Caco-2 (cell line): ENCODE measurements at regions not wholly inside any gene's neighbourhood (a gene's known extent, or its start where the extent isn't known, plus 50 kb on each side); places are given as distances from the start of the nearest gene placed in this dataset.

ENCODE experiments used
- BruUV-seq: library from RNA; stranded (reverse); fragments of 400-500 nt; replicated peaks from 2 replicates; lab custom pipeline; 2021; lab: Mats Ljungman, UMichigan
- CTCF ChIA-PET: fragments of 300-600 bp; sonication (Branson Sonifier 250); formaldehyde crosslinking; loops from one replicate; lab custom pipeline; 2022; ENCODE audit warnings: antibody characterized with exemption; lab: Charles Lee
- POLR2A ChIA-PET: fragments of 300-600 bp; sonication (Branson Sonifier 250); formaldehyde crosslinking; loops from one replicate; lab custom pipeline; 2022; ENCODE audit warnings: antibody characterized with exemption; lab: Charles Lee
- DNase-seq, 2 experiments: peaks; one replicate each; pipeline versions ENCODE4 v3.0.0 to v3.0.0-alpha.2; 2020 to 2022
- H3K27me3 ChIP-seq: replicated peaks from 2 replicates; pipeline ENCODE4 v1.6.0; 2011; ENCODE audit warnings: low read length; ENCODE audit not compliant: control insufficient read depth, insufficient read depth
- H3K36me3 ChIP-seq: 2 replicates; pipeline ENCODE4 v1.5.1; 2011; ENCODE audit warnings: low read length; ENCODE audit not compliant: control insufficient read depth, insufficient read depth
- H3K4me1 ChIP-seq: fragments of 250-450 bp; sonication (Bioruptor Pico); 2 replicates; pipeline ENCODE4 v1.5.1; 2020; ENCODE audit warnings: mild to moderate bottlenecking
- H3K4me3 ChIP-seq: 2 replicates; pipeline ENCODE4 v1.5.1; 2011; ENCODE audit warnings: low read depth, mild to moderate bottlenecking, control low read depth, low read length
- H3K9me3 ChIP-seq: fragments of 250-450 bp; sonication (Bioruptor Pico); 2 replicates; pipeline ENCODE4 v1.5.1; 2020; ENCODE audit warnings: mild to moderate bottlenecking, moderate library complexity
- H3K27ac Mint-ChIP-seq: one replicate; pipeline ENCODE4 v1.8.0; 2022; ENCODE audit warnings: mixed read lengths; ENCODE audit not compliant: unreplicated experiment
- H3K27me3 Mint-ChIP-seq: one replicate; pipeline ENCODE4 v1.8.0; 2022; ENCODE audit warnings: mixed read lengths; ENCODE audit not compliant: insufficient read depth, unreplicated experiment
- H3K36me3 Mint-ChIP-seq: one replicate; pipeline ENCODE4 v1.8.0; 2022; ENCODE audit warnings: mild to moderate bottlenecking, mixed read lengths; ENCODE audit not compliant: insufficient read depth, unreplicated experiment
- H3K4me1 Mint-ChIP-seq: one replicate; pipeline ENCODE4 v1.8.0; 2022; ENCODE audit warnings: low read depth, mixed read lengths; ENCODE audit not compliant: unreplicated experiment
- H3K4me3 Mint-ChIP-seq: one replicate; pipeline ENCODE4 v1.8.0; 2022; ENCODE audit warnings: mild to moderate bottlenecking, moderate library complexity, mixed read lengths; ENCODE audit not compliant: unreplicated experiment
- H3K9me3 Mint-ChIP-seq: one replicate; pipeline ENCODE4 v1.8.0; 2022; ENCODE audit warnings: mixed read lengths; ENCODE audit not compliant: unreplicated experiment
- intact Hi-C: fragments of 100-400 bp; cut with micrococcal nuclease; formaldehyde crosslinking; loops from one replicate; pipeline ENCODE4 v1.10.0; 2022; ENCODE audit not compliant: unreplicated experiment
- TF ChIP-seq, protein P1 (sequence below), 2 experiments: fragments of 200-600 bp in 1 of 2; IDR thresholded peaks; 1 replicate in 1 of 2; 2 replicates in 1 of 2; pipeline versions ENCODE4 v1.5.1 to v1.8.0; 2011 to 2022; ENCODE audit warnings: antibody characterized with exemption in 1 of 2, control low read depth in 1 of 2, inconsistent platforms in 1 of 2, low read depth in 1 of 2, low read length in 1 of 2, mild to moderate bottlenecking in 1 of 2, moderate library complexity in 1 of 2; ENCODE audit not compliant: insufficient read depth in 1 of 2, severe bottlenecking in 1 of 2, unreplicated experiment in 1 of 2

DNA sequence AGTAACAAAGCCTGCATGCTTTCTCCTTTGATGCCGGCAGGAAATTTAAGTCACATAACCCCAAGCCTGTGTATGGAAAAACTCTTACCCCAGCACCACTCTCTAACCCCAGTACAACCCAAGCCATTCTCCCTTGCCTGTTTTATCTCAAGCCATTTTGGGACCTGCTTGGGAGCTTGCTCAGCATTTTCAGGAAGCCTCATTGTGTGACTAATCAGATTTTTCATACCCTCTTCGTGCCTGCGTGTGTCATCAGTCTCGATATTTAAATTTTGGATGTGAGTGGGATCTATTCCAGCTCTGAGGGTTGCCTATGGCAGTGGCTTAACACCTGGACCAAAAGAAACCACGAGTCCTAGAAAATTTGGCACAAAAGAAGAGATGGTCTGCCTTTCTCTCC lies 426.2 kb downstream of the SQOR start:
- no peak overlapping the region for H3K4me3 ChIP-seq
- Mint-ChIP-seq H3K36me3 (no peaks in the 10 kb centered on the region), H3K4me1 (no peaks in the 10 kb centered on the region), H3K4me3 (no peak overlapping the region), H3K27ac (no peak overlapping the region), H3K9me3 (no peaks in the 10 kb centered on the region), H3K27me3 (no peaks in the 10 kb centered on the region)
- TF ChIP-seq, protein P1, sequence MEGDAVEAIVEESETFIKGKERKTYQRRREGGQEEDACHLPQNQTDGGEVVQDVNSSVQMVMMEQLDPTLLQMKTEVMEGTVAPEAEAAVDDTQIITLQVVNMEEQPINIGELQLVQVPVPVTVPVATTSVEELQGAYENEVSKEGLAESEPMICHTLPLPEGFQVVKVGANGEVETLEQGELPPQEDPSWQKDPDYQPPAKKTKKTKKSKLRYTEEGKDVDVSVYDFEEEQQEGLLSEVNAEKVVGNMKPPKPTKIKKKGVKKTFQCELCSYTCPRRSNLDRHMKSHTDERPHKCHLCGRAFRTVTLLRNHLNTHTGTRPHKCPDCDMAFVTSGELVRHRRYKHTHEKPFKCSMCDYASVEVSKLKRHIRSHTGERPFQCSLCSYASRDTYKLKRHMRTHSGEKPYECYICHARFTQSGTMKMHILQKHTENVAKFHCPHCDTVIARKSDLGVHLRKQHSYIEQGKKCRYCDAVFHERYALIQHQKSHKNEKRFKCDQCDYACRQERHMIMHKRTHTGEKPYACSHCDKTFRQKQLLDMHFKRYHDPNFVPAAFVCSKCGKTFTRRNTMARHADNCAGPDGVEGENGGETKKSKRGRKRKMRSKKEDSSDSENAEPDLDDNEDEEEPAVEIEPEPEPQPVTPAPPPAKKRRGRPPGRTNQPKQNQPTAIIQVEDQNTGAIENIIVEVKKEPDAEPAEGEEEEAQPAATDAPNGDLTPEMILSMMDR (IDR thresholded peaks at IDR 0.05; ENCODE audit: insufficient read depth in 1 of 2, low read depth in 1 of 2, low read length in 1 of 2, severe bottlenecking in 1 of 2, unreplicated experiment in 1 of 2), result no peak
- no TSS peak for BruUV-seq
- no peaks in the 10 kb centered on the region for H3K27me3 ChIP-seq
- intact Hi-C loops, result no loop called here
- no peaks in the 10 kb centered on the region for H3K36me3 ChIP-seq
- no peak for DNase-seq
- CTCF ChIA-PET, result no interaction called here
- no peaks in the 10 kb centered on the region for H3K9me3 ChIP-seq
- no peaks in the 10 kb centered on the region for H3K4me1 ChIP-seq
- POLR2A ChIA-PET, result no interaction called here

DNA sequence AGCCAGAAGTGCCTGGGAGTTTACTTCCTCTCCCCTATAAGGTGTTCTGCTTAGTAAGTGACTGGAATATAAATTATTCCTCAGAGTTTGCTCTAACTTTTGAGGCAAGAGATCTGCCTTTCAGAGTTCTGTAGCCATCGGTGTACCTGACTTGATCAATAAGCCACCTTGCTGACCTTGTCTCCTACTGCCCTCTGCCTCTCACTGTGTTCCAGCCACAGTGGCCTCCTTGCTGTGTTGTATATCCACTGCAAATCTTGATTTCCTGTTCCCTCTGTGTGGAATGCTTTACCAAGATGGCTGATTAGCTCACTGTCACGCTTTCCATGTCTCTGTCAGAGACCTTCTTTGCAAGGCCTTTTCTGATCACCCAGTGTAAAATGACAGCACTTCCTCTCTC lies 442.4 kb downstream of the SQOR start:
- DNase-seq, result peak in 1 of 2 experiments; percentile 5
- Histone ChIP-seq H3K27me3 (no peaks in the 10 kb centered on the region), H3K36me3 (no peaks in the 10 kb centered on the region), H3K4me3 (no peak overlapping the region), H3K9me3 (no peaks in the 10 kb centered on the region), H3K4me1 (no peaks in the 10 kb centered on the region)
- intact Hi-C loops, result loop anchor here (1.0 to 2.0 kb wide), 2 partner anchors 282 to 372 kb away; no protein-coding TSS in a partner anchor
- TF ChIP-seq, protein P1 (IDR thresholded peaks at IDR 0.05; ENCODE audit: insufficient read depth in 1 of 2, low read depth in 1 of 2, low read length in 1 of 2, severe bottlenecking in 1 of 2, unreplicated experiment in 1 of 2), result peak in 1 of 2 experiments; percentile 42
- H3K4me1 Mint-ChIP-seq, result no peaks in the 10 kb centered on the region
- H3K27ac Mint-ChIP-seq, result no peak overlapping the region
- no peaks in the 10 kb centered on the region for H3K9me3 Mint-ChIP-seq
- H3K27me3 Mint-ChIP-seq, result peaks cover 3% of the 10 kb centered on the region
- H3K4me3 Mint-ChIP-seq, result no peak overlapping the region
- no peaks in the 10 kb centered on the region for H3K36me3 Mint-ChIP-seq
- ChIA-PET CTCF (no interaction called here), POLR2A (no interaction called here)
- BruUV-seq, result no TSS peak

DNA sequence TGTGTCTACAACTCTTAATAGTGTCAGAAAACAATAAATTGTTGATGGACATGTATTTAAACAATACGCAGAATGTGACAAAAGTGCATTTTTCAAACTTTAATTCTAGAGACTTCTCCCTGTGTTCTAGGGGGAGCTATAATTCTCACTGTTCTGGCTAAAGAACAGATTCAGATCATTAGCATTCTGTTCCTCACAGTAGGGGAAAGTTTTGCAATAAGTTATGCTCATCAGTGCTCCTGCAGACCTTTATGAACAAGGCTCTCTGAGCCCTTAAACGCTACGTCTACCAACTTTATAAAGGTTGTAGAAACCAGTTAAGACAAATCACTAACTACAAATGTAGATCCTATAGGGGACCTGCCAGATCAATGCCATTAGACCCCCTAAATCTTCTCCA lies 444.2 kb downstream of the SQOR start:
- no peaks in the 10 kb centered on the region for H3K9me3 Mint-ChIP-seq
- ChIA-PET CTCF (no interaction called here), POLR2A (no interaction called here)
- no peaks in the 10 kb centered on the region for H3K4me1 ChIP-seq
- H3K4me3 Mint-ChIP-seq, result no peak overlapping the region
- H3K27me3 Mint-ChIP-seq, result peaks cover 5% of the 10 kb centered on the region
- H3K36me3 Mint-ChIP-seq, result no peaks in the 10 kb centered on the region
- H3K36me3 ChIP-seq, result no peaks in the 10 kb centered on the region
- TF ChIP-seq, protein P1 (IDR thresholded peaks at IDR 0.05; ENCODE audit: insufficient read depth in 1 of 2, low read depth in 1 of 2, low read length in 1 of 2, severe bottlenecking in 1 of 2, unreplicated experiment in 1 of 2), result no peak
- no peak for DNase-seq
- H3K4me3 ChIP-seq, result no peak overlapping the region
- BruUV-seq, result no TSS peak
- no peaks in the 10 kb centered on the region for H3K27me3 ChIP-seq
- H3K4me1 Mint-ChIP-seq, result no peaks in the 10 kb centered on the region
- no peak overlapping the region for H3K27ac Mint-ChIP-seq
- H3K9me3 ChIP-seq, result no peaks in the 10 kb centered on the region
- intact Hi-C loops, result no loop called here
